Gastrocnemius medialis (tissue), 4 donors: ENCODE measurements at regions not wholly inside any gene's neighbourhood (a gene's known extent, or its start where the extent isn't known, plus 50 kb on each side); places are given as distances from the start of the nearest gene placed in this dataset.

Source experiments
- ATAC-seq, 2 donors: fragments of 150-250 bp; one replicate each; pipeline ENCODE4 v1.9.1; 2016
- DNase-seq, 2 donors: peaks; one replicate each; pipeline ENCODE4 v3.0.0-alpha.2; 2019
- H3K27ac ChIP-seq, 4 donors: fragments of 200-600 bp; sonication (generic); 1 replicate in 1 of 4; 2 replicates in 3 of 4; pipeline ENCODE4 v1.5.1; 2016 to 2018; ENCODE audit warnings: mild to moderate bottlenecking in 2 of 4, moderate library complexity in 1 of 4
- H3K27me3 ChIP-seq, 3 donors: fragments of 200-600 bp; sonication (generic) in 2 of 3; 1 replicate in 1 of 3; 2 replicates in 2 of 3; pipeline versions ENCODE4 v1.5.1 to v1.6.0; 2016 to 2019; ENCODE audit warnings: mild to moderate bottlenecking in 1 of 3, moderate library complexity in 1 of 3
- H3K36me3 ChIP-seq, 2 donors: fragments of 200-600 bp; sonication (generic) in 1 of 2; one replicate each; pipeline ENCODE4 v1.5.1; 2017 to 2018
- H3K4me1 ChIP-seq, 2 donors: fragments of 200-600 bp; sonication (generic) in 1 of 2; one replicate each; pipeline ENCODE4 v1.5.1; 2016 to 2017; ENCODE audit warnings: mild to moderate bottlenecking in 2 of 2
- H3K4me3 ChIP-seq, 4 donors: fragments of 200-600 bp; sonication (generic) in 3 of 4; 1 replicate in 1 of 4; 2 replicates in 3 of 4; pipeline ENCODE4 v1.5.1; 2016 to 2019; ENCODE audit warnings: mild to moderate bottlenecking in 2 of 4
- H3K9me3 ChIP-seq, 3 donors: fragments of 200-600 bp; sonication (generic) in 2 of 3; 1 replicate in 1 of 3; 2 replicates in 2 of 3; pipeline ENCODE4 v1.5.1; 2016 to 2019
- CTCF ChIP-seq, 5 experiments: fragments of 450-650 bp in 3 of 5; fragments of 200-600 bp in 2 of 5; sonication (generic) in 2 of 5; IDR thresholded peaks in 4 of 5; conservative IDR thresholded peaks in 1 of 5; 1 replicate in 4 of 5; 2 replicates in 1 of 5; pipeline ENCODE4 v1.5.1; 2016 to 2019; ENCODE audit warnings: antibody characterized with exemption in 5 of 5, mild to moderate bottlenecking in 3 of 5, moderate library complexity in 3 of 5
- POLR2A ChIP-seq, 2 donors: fragments of 450-650 bp; IDR thresholded peaks; one replicate each; pipeline ENCODE4 v1.6.1; 2017; ENCODE audit warnings: antibody characterized with exemption in 2 of 2, mild to moderate bottlenecking in 2 of 2, moderate library complexity in 2 of 2
- in situ Hi-C, 4 donors: fragments of 200-750 bp; cut with MboI; loops; one replicate each; pipeline versions ENCODE4 v1.15.0 to v1.8.0; 2017; ENCODE audit warnings: low sequenced_read_pairs in 4 of 4
- intact Hi-C: fragments of 100-400 bp; cut with DNase I; formaldehyde crosslinking; loops from one replicate; pipeline ENCODE4 v1.15.1; 2023; ENCODE audit warnings: low total_unique reads

GRCh38 chr6:132868057-132868456, 53.7 kb downstream of the RPS12 start:
- no peak for ATAC-seq
- no peak overlapping the region for H3K27ac ChIP-seq
- TF ChIP-seq POLR2A (IDR thresholded peaks at IDR 0.05), result no peak
- TF ChIP-seq CTCF (IDR thresholded peaks at IDR 0.05 in 4 of 5, conservative IDR thresholded peaks at IDR 0.05 in 1 of 5), result no peak
- in situ Hi-C loops, result no loop called here
- no peak for DNase-seq
- no peaks in the 10 kb centered on the region for H3K27me3 ChIP-seq
- H3K4me3 ChIP-seq, result no peak overlapping the region
- no peaks in the 10 kb centered on the region for H3K4me1 ChIP-seq
- no peaks in the 10 kb centered on the region for H3K9me3 ChIP-seq
- no peaks in the 10 kb centered on the region for H3K36me3 ChIP-seq
- intact Hi-C loops, result no loop called here

- DNase-seq, result no peak
- ATAC-seq, result no peak
- intact Hi-C loops, result no loop called here
- H3K36me3 ChIP-seq, result no peaks in the 10 kb centered on the region
- no peak for TF ChIP-seq POLR2A (IDR thresholded peaks at IDR 0.05)
- no peaks in the 10 kb centered on the region for H3K4me1 ChIP-seq
- no peaks in the 10 kb centered on the region for H3K27me3 ChIP-seq
- H3K27ac ChIP-seq, result no peak overlapping the region
- no peak overlapping the region for H3K4me3 ChIP-seq
- peaks cover 0 to 10% (median 0%) of the 10 kb centered on the region in 3 donors for H3K9me3 ChIP-seq
- in situ Hi-C loops, result no loop called here
Measured at GRCh38 chr6:132872923-132873322, 58.6 kb downstream of the RPS12 start.

DNA sequence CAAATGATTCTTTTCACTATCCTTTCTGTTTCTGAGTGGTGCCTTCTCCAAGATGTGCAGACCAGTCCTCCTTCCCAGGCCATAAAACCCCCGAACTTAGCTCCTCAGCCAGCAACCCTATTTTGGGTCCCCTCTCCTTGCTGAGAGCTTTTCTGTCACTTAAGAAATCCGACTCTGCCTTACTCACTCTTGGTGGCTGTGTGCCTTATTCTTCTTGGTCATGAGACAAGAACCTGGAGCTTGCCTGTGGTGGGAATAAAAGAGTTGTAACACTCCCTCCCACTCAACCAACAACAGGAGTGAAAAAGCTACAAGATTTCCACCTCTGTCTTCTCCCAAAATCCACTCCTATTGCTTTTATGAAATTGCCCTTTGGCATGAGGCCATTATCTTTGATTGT, 62.6 kb downstream of the RPS12 start:
- ATAC-seq, result no peak
- intact Hi-C loops, result no loop called here
- H3K36me3 ChIP-seq, result no peaks in the 10 kb centered on the region
- no peak for DNase-seq
- H3K27me3 ChIP-seq, result no peaks in the 10 kb centered on the region
- TF ChIP-seq CTCF (IDR thresholded peaks at IDR 0.05 in 4 of 5, conservative IDR thresholded peaks at IDR 0.05 in 1 of 5) (no peak), POLR2A (IDR thresholded peaks at IDR 0.05) (no peak)
- H3K9me3 ChIP-seq, result peaks cover 0 to 10% (median 0%) of the 10 kb centered on the region in 3 donors
- H3K4me1 ChIP-seq, result no peaks in the 10 kb centered on the region
- no peak overlapping the region for H3K27ac ChIP-seq
- in situ Hi-C loops, result no loop called here
- H3K4me3 ChIP-seq, result no peak overlapping the region

DNA sequence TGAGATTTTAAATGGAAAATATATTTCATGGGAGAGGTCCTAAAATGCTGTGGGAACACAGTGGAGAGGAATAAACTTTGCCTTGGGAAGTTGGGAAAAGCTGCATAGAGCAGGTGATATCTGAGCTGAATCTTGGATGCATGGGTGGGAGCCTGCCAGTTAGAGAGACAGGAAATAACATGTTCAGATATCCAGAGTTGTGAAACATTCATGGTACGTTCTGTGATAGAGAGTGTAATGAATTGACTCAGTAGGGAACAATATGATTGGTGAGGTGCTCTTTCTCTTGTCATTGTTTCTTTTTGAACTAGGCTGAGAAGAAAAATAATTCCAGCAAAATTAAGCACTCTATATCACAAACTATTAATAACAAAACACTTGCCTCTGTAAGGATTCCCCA, 72.8 kb downstream of the RPS12 start:
- no peaks in the 10 kb centered on the region for H3K36me3 ChIP-seq
- in situ Hi-C loops (no loop called here), intact Hi-C loops (no loop called here)
- TF ChIP-seq POLR2A (IDR thresholded peaks at IDR 0.05) (no peak), CTCF (IDR thresholded peaks at IDR 0.05 in 4 of 5, conservative IDR thresholded peaks at IDR 0.05 in 1 of 5) (no peak)
- no peak overlapping the region for H3K27ac ChIP-seq
- DNase-seq (no peak), ATAC-seq (peak in 1 of 2 donors; percentile 95)
- H3K4me1 ChIP-seq, result no peaks in the 10 kb centered on the region
- H3K4me3 ChIP-seq, result no peak overlapping the region
- H3K27me3 ChIP-seq, result no peaks in the 10 kb centered on the region
- H3K9me3 ChIP-seq, result no peaks in the 10 kb centered on the region

- Histone ChIP-seq H3K4me1 (no peaks in the 10 kb centered on the region), H3K27me3 (no peaks in the 10 kb centered on the region), H3K9me3 (no peaks in the 10 kb centered on the region), H3K36me3 (no peaks in the 10 kb centered on the region), H3K27ac (no peak overlapping the region), H3K4me3 (no peak overlapping the region)
- no peak for TF ChIP-seq CTCF (IDR thresholded peaks at IDR 0.05 in 4 of 5, conservative IDR thresholded peaks at IDR 0.05 in 1 of 5)
- TF ChIP-seq POLR2A (IDR thresholded peaks at IDR 0.05), result no peak
- no peak for DNase-seq
- intact Hi-C loops (no loop called here), in situ Hi-C loops (no loop called here)
- ATAC-seq, result no peak
Measured at GRCh38 chr6:132888701-132889100, 74.3 kb downstream of the RPS12 start.
